Activated CD4-positive, alpha-beta T cell treated with anti-CD3 and anti-CD28 coated beads for 36 hours (primary cell): ENCODE measurements at regions not wholly inside any gene's neighbourhood (a gene's known extent, or its start where the extent isn't known, plus 50 kb on each side); places are given as distances from the start of the nearest gene placed in this dataset.

Experiments used
- ATAC-seq: fragments of 200-7000 bp; cut with Tn5 transposase; one replicate; pipeline ENCODE4 v1.10.0; 2021; ENCODE audit warnings: mild to moderate bottlenecking, moderate library complexity
- CTCF ChIA-PET: fragments of 350-600 bp; sonication (Branson Sonifier 250); formaldehyde crosslinking; loops from one replicate; lab custom pipeline; 2021; ENCODE audit warnings: antibody characterized with exemption; lab: Charles Lee
- POLR2A ChIA-PET: fragments of 350-600 bp; sonication (Branson Sonifier 250); formaldehyde crosslinking; loops from one replicate; lab custom pipeline; 2021; ENCODE audit warnings: antibody characterized with exemption, inconsistent platforms; lab: Charles Lee
- DNase-seq: peaks from one replicate; pipeline ENCODE4 v3.0.0-alpha.2; 2020
- H3K27ac Mint-ChIP-seq: one replicate; pipeline ENCODE4 v1.8.0; 2021; ENCODE audit warnings: mixed read lengths
- H3K27me3 Mint-ChIP-seq: one replicate; pipeline ENCODE4 v1.8.0; 2021; ENCODE audit warnings: mixed read lengths
- H3K36me3 Mint-ChIP-seq: one replicate; pipeline ENCODE4 v1.8.0; 2021; ENCODE audit warnings: low read depth, mixed read lengths
- H3K4me1 Mint-ChIP-seq: one replicate; pipeline ENCODE4 v1.8.0; 2021; ENCODE audit warnings: mixed read lengths
- H3K4me3 Mint-ChIP-seq: one replicate; pipeline ENCODE4 v1.8.0; 2021; ENCODE audit warnings: mild to moderate bottlenecking, moderate library complexity, mixed read lengths
- H3K9me3 Mint-ChIP-seq: one replicate; pipeline ENCODE4 v1.8.0; 2021; ENCODE audit warnings: low read depth, mixed read lengths
- intact Hi-C, 2 experiments: fragments of 100-400 bp; cut with DNase I in 1 of 2; cut with micrococcal nuclease in 1 of 2; formaldehyde crosslinking; loops; one replicate each; pipeline versions ENCODE4 v1.14.2 to v1.15.1; 2022 to 2024; cut with DNase I, micrococcal nuclease

DNA sequence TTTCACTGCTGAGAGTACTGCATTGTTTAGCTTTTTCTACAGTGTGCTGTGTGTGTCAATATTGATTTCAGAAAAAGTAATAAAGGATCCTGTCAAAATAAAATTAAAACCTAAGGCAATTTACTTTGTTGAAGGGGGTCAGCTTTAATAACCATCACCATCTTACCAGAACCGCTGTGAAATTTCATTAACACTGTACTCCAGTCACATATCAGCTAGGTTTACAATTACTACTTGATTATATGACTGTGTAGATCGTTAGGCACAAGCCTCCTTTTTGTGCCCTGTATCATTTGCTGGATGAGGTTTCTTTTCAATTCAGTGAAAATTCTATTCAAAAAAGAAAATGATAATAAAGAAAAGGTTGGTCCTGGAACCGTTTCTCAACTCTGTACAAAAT lies 917.2 kb downstream of the CENPC start:
- H3K4me3 Mint-ChIP-seq, result no peak overlapping the region
- CTCF ChIA-PET, result no interaction called here
- H3K9me3 Mint-ChIP-seq, result peaks cover 5% of the 10 kb centered on the region
- ATAC-seq (no peak), DNase-seq (no peak)
- H3K36me3 Mint-ChIP-seq, result no peaks in the 10 kb centered on the region
- H3K4me1 Mint-ChIP-seq, result no peaks in the 10 kb centered on the region
- H3K27ac Mint-ChIP-seq, result no peak overlapping the region
- intact Hi-C loops, result no loop called here
- POLR2A ChIA-PET, result no interaction called here
- H3K27me3 Mint-ChIP-seq, result no peaks in the 10 kb centered on the region

DNA sequence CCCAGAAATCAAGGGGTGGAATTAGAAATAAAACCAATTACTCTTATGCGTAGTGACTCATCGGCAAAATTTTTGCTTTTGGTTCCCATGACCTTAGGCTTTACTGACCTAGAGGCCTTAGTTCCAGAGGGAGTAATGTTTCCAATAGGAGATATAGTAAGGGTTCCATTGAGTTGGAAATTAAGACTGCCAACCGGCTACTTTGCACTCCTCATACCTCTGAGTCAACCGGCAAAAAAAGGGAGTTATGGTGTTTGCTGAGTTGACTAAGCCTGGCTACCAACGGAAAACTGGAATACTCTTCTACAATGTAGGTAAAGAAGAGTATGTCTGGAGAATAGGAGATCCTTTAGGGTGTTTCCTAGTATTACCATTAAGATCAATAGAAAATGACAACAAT lies 919.8 kb downstream of the CENPC start:
- intact Hi-C loops, result no loop called here
- H3K36me3 Mint-ChIP-seq, result no peaks in the 10 kb centered on the region
- ATAC-seq (no peak), DNase-seq (no peak)
- H3K27ac Mint-ChIP-seq, result no peak overlapping the region
- ChIA-PET POLR2A (no interaction called here), CTCF (no interaction called here)
- H3K4me1 Mint-ChIP-seq, result no peaks in the 10 kb centered on the region
- peaks cover 5% of the 10 kb centered on the region for H3K9me3 Mint-ChIP-seq
- no peaks in the 10 kb centered on the region for H3K27me3 Mint-ChIP-seq
- no peak overlapping the region for H3K4me3 Mint-ChIP-seq

DNA sequence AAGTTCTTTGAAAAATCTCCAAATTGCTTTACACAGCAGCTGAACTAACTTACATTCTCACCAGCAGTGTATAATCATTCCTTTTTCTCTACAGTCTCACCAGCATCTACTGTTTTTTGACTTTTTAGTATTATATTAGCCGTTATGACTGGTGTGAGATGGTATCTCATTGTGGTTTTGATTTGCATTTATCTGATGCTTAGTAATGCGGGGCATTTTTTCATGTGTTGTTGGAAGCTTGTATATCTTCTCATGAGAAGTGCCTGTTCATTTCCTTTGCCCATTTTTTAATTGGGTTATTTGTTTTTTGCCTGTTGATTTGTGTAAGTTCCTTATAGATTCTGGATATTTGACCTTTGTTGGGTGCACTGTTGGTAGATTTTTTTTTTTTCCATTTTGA lies 931.7 kb downstream of the CENPC start:
- Mint-ChIP-seq H3K4me3 (no peak overlapping the region), H3K36me3 (no peaks in the 10 kb centered on the region), H3K9me3 (peaks cover 18% of the 10 kb centered on the region), H3K27me3 (no peaks in the 10 kb centered on the region), H3K4me1 (no peaks in the 10 kb centered on the region), H3K27ac (no peak overlapping the region)
- DNase-seq (no peak), ATAC-seq (no peak)
- CTCF ChIA-PET, result no interaction called here
- intact Hi-C loops, result no loop called here
- POLR2A ChIA-PET, result no interaction called here

DNA sequence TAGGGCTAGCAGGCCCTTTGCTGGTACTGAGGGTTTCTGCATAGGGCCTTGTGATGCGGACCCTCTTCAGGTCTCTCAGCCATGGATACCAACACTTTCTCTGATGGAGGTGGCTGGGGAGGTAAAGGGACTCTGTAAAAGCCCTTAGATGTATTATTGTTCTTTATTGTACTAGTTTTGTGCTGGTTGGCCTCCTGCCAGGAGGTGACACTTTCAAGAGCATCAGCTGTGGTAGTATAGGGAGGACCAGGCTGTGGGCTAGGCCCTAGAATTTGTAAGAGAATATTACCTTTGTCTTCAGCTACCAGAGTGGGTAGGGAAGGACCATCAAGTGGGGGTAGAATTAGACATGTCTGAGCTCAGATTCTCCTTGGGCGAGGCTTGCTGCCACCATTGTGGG lies 936.3 kb downstream of the CENPC start:
- Mint-ChIP-seq H3K4me3 (no peak overlapping the region), H3K27me3 (no peaks in the 10 kb centered on the region), H3K4me1 (no peaks in the 10 kb centered on the region), H3K9me3 (peaks cover 10% of the 10 kb centered on the region), H3K27ac (no peak overlapping the region), H3K36me3 (no peaks in the 10 kb centered on the region)
- no peak for ATAC-seq
- no peak for DNase-seq
- intact Hi-C loops, result no loop called here
- POLR2A ChIA-PET, result no interaction called here
- CTCF ChIA-PET, result no interaction called here

DNA sequence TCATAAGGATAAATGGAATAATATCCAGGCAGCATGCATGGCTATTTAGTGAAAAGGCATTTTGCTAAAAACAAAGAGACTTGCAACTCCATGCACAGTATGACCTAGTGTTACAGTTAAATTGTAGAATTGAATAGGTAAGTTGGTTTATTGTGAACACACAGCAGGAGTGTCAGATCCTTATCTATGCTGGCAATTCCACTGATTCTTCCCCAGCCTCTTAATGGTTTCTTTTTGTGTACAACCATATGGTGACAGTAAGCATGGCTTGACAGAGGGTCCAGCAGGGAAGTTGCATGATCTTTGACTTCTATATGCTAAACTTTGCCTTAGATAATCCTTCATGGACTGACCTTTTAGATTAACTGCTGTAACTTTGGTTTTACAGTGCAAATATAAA lies 936.6 kb upstream of the EPHA5 start:
- POLR2A ChIA-PET, result no interaction called here
- Mint-ChIP-seq H3K9me3 (peaks cover 4% of the 10 kb centered on the region), H3K36me3 (no peaks in the 10 kb centered on the region), H3K27ac (no peak overlapping the region), H3K4me1 (no peaks in the 10 kb centered on the region), H3K27me3 (no peaks in the 10 kb centered on the region), H3K4me3 (no peak overlapping the region)
- DNase-seq (no peak), ATAC-seq (no peak)
- CTCF ChIA-PET, result no interaction called here
- intact Hi-C loops, result no loop called here

DNA sequence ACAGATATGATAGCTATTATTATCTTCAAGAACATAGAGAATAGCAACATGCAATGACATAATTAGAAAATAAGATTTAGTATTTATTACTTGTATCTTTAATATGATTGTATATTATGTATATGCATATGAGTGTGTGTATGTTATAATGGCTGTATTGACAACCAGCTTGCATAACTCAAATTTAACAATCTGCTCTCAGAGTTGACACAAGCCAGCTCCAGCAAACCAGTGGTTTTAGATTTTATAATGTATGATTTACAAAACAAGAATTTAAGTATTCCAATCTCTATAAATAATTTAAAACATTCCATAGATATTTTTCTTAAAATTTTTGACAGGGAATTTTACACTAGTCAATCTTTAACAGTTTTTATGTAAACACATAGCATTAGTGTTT lies 935.9 kb upstream of the EPHA5 start:
- ChIA-PET POLR2A (no interaction called here), CTCF (no interaction called here)
- Mint-ChIP-seq H3K36me3 (no peaks in the 10 kb centered on the region), H3K9me3 (peaks cover 4% of the 10 kb centered on the region), H3K27ac (no peak overlapping the region), H3K27me3 (no peaks in the 10 kb centered on the region), H3K4me1 (no peaks in the 10 kb centered on the region), H3K4me3 (no peak overlapping the region)
- intact Hi-C loops, result no loop called here
- ATAC-seq (no peak), DNase-seq (no peak)

DNA sequence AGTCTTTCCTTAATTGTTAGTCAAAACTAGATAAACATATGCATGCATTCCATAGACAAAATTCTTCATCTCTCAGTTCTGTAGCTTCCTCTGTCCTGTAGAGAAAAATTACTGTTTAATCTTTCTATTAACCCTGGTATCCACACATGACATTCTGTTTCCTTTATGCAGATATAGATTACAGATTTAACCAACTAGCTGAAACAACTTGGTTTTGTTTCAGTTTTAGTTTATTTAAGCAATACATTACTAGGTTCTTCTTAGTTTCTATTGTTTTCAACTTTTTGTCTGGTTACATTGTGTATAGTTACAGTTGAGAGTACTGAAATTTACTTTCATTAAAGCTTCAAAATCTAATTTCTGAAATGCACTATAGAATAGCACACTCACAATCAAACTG lies 933.9 kb upstream of the EPHA5 start:
- ATAC-seq (no peak), DNase-seq (no peak)
- no peak overlapping the region for H3K27ac Mint-ChIP-seq
- intact Hi-C loops, result no loop called here
- no peaks in the 10 kb centered on the region for H3K4me1 Mint-ChIP-seq
- no peaks in the 10 kb centered on the region for H3K36me3 Mint-ChIP-seq
- H3K9me3 Mint-ChIP-seq, result peaks cover 2% of the 10 kb centered on the region
- ChIA-PET CTCF (no interaction called here), POLR2A (no interaction called here)
- no peak overlapping the region for H3K4me3 Mint-ChIP-seq
- H3K27me3 Mint-ChIP-seq, result no peaks in the 10 kb centered on the region

DNA sequence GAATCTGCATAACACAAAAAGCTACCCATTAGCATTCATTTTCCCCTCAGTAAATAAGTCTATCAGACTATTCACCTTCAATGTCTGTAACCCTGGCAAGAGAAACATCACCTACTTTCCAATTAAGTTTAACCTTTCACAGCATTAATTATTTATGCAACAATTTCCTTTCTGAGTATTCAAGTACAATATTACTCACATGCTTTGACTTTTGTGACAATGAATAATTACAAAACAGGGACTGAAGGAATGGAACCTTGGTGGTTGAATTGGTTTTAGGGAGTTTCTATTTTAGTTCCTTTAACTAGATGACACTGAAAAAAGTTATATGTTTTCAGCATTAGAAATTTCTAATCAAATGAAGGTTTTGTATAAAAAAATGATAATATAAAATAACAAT lies 932.3 kb upstream of the EPHA5 start:
- Mint-ChIP-seq H3K36me3 (no peaks in the 10 kb centered on the region), H3K9me3 (no peaks in the 10 kb centered on the region), H3K27me3 (no peaks in the 10 kb centered on the region), H3K4me1 (no peaks in the 10 kb centered on the region), H3K27ac (no peak overlapping the region), H3K4me3 (no peak overlapping the region)
- CTCF ChIA-PET, result no interaction called here
- POLR2A ChIA-PET, result no interaction called here
- DNase-seq (no peak), ATAC-seq (no peak)
- intact Hi-C loops, result loop anchor here in 1 of 2 experiments (2.0 kb wide), 1 partner anchor 14 kb away; no protein-coding TSS in a partner anchor

DNA sequence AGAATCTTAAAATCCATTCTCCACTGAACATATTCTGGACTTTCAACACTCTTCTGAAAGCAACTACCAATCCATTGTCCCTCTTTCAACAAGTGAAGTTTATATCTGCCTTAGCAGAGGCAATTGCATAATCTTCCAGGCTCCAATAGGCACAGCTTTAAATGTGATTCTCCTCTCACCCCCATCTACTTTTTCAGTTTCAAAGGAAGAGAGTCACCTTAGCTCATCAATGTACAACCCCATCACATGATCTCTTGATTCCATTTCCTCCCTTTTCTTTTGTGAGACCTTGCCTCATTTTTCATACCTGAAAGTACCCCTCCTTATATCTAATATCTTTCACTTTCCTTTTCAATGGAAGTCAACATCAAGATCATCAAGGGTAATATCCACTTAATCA lies 921.7 kb upstream of the EPHA5 start:
- CTCF ChIA-PET, result no interaction called here
- Mint-ChIP-seq H3K27ac (no peak overlapping the region), H3K9me3 (peaks cover 4% of the 10 kb centered on the region), H3K4me3 (no peak overlapping the region), H3K27me3 (no peaks in the 10 kb centered on the region), H3K36me3 (no peaks in the 10 kb centered on the region), H3K4me1 (no peaks in the 10 kb centered on the region)
- intact Hi-C loops, result no loop called here
- DNase-seq (no peak), ATAC-seq (no peak)
- POLR2A ChIA-PET, result no interaction called here

DNA sequence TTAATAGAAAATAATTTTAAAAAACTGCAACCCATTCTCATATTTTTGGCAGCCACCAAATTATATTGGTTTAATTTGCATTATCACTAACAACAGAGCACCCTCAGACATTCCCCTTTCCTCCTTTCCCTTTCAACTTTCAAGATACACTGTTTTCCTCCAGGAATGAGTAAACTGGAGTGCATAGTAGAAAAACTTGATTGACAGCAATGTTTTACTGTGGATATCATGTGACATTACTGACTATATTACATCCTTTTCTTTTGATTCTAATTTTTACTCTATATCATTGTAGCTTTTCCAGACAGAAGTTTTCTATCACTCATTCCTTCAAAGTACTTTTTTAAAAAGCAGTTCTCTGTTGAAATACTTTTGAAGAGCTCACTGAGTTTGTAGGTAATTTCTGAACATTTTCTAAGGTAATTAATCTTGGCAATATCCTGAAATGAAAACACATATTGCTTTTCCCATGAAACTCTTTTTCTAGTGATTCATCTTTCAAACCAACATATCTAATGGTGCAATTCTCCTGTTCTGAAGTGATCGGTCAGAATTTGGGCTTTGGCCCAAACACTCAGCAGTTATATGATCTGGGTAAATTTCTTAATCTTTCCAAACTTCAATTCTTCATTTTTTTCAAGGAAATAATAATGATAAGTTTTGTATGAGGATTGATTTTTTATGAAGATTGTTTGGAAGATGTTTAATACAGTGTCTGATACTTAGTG lies 920.4 kb upstream of the EPHA5 start:
- H3K4me3 Mint-ChIP-seq, result no peak overlapping the region
- H3K9me3 Mint-ChIP-seq, result peaks cover 4% of the 10 kb centered on the region
- no peaks in the 10 kb centered on the region for H3K36me3 Mint-ChIP-seq
- ChIA-PET POLR2A (no interaction called here), CTCF (no interaction called here)
- H3K27ac Mint-ChIP-seq, result no peak overlapping the region
- no peaks in the 10 kb centered on the region for H3K27me3 Mint-ChIP-seq
- H3K4me1 Mint-ChIP-seq, result no peaks in the 10 kb centered on the region
- no peak for ATAC-seq
- intact Hi-C loops, result no loop called here
- DNase-seq, result no peak

DNA sequence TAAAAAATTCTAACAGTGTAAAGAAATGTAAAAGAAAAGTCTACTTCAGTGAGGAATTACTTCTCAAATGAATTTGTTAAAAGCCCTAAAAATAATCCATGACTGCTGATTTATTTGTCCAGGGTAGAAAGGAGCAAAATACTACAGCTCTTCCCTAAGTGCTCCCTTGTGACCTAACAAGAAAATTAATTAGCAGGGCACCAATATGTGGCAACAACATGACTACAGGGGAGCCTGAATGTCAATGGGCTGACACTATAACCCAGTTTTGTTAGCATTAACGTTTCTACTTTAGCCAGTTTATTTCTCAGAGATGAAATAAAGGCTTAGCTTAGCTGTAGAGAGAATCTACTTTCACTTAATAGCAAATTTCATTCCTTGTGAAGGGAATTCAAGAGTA lies 918.9 kb upstream of the EPHA5 start:
- Mint-ChIP-seq H3K4me1 (no peaks in the 10 kb centered on the region), H3K36me3 (no peaks in the 10 kb centered on the region), H3K9me3 (peaks cover 4% of the 10 kb centered on the region), H3K27ac (no peak overlapping the region), H3K4me3 (no peak overlapping the region), H3K27me3 (no peaks in the 10 kb centered on the region)
- ChIA-PET CTCF (no interaction called here), POLR2A (no interaction called here)
- ATAC-seq (no peak), DNase-seq (no peak)
- intact Hi-C loops, result no loop called here

DNA sequence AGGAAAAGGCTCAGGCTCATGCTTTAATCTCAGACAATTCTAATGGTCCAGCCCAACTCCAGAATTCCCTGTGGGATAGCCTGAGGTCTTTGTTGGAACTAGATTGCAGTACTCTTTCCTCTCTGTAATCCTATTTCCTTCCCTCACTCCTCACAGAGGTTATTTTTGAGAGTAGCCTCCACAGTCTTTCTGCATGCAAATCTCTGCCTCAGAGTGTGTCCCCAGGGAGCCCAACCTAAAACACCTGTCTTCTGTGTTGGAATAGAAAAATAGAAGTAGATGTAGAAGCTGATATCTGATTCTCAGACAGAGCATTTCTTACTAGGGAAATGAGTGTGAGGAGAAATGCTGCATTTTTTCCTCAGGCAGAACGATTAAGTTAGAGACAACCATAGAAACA lies 915.5 kb upstream of the EPHA5 start:
- Mint-ChIP-seq H3K4me1 (no peaks in the 10 kb centered on the region), H3K27ac (no peak overlapping the region), H3K9me3 (peaks cover 2% of the 10 kb centered on the region), H3K27me3 (no peaks in the 10 kb centered on the region), H3K4me3 (no peak overlapping the region), H3K36me3 (no peaks in the 10 kb centered on the region)
- CTCF ChIA-PET, result no interaction called here
- DNase-seq (no peak), ATAC-seq (no peak)
- intact Hi-C loops, result no loop called here
- POLR2A ChIA-PET, result no interaction called here

DNA sequence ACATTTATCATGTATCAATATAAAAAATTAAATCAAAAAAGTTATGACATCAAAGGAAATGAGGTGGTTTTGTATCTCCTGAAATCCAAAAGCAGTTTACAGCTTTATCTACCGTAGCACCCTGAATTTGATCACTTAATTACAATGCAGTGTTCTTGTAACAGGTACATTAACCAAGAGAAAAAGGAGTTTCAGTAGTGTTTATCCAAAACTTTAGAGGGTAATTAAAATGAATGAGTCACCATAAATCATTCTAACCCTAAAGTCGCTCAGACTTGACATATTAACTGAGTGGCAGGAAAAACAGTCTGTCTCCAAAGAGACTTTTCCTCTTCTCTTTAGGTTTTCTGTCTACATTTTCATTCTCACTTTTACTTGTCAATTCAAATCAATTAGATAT lies 907.6 kb upstream of the EPHA5 start:
- intact Hi-C loops, result no loop called here
- no peaks in the 10 kb centered on the region for H3K4me1 Mint-ChIP-seq
- ATAC-seq, result no peak
- H3K27ac Mint-ChIP-seq, result no peak overlapping the region
- no peaks in the 10 kb centered on the region for H3K27me3 Mint-ChIP-seq
- ChIA-PET CTCF (no interaction called here), POLR2A (no interaction called here)
- no peak for DNase-seq
- H3K4me3 Mint-ChIP-seq, result no peak overlapping the region
- H3K9me3 Mint-ChIP-seq, result peaks cover 5% of the 10 kb centered on the region
- no peaks in the 10 kb centered on the region for H3K36me3 Mint-ChIP-seq
